HUDEP-2 (cell line): ENCODE measurements at regions not wholly inside any gene's neighbourhood (a gene's known extent, or its start where the extent isn't known, plus 50 kb on each side); places are given as distances from the start of the nearest gene placed in this dataset.
"Not testable (repeated sequence)": the region's sequence is repeated elsewhere in the genome, so short reads cannot be mapped to it uniquely, and the experiment has no call there.

Experiments
- DNase-seq, 76 experiments: peaks; one replicate each; lab custom pipeline; 2025; ENCODE audit not compliant: unreplicated experiment in 76 of 76; lab: John Stamatoyannopoulos, UW

- DNase-seq = no peak
Observed at GRCh38 chr17:43316522-43317142, 82.2 kb upstream of the ARL4D start.

DNA sequence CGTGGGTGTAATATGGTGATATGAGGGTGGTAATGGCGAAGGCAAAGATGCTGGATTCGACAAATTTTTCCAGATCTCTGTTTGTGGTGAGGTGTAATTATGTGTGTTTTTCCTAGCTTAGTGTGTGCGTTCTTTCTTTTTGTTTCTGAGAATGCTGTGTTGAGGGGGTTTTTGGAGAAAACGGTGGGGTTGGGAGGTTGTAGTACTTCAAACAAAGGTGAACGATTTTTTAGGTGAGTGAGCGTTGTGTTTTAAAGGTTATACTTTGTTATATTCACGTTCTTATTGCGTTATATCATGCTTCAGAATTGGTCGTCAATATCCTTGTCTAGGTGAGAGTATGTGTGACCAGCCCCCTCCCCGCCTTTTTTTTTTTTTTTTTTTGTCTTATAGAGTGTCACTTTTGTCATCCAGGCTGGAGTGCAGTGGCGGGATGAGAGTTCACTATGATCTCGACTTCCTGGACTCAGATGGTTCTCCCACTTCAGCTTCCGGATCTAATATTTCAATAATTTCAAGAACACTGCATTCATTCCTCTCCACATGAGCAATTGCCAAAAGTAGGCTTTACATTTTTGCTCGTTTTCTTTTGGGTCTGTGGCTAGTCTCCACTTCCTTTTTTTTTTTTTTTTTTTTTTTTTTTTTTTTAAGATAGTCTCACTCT lies 82.2 kb upstream of the RNU2-1 start:
- DNase-seq = no peak

- no peak for DNase-seq
Observed at GRCh38 chr17:43315369-43315768, 81.6 kb upstream of the RNU2-1 start.

- no peak for DNase-seq
Observed at GRCh38 chr17:43314611-43315011, 80.8 kb upstream of the RNU2-1 start.

DNA sequence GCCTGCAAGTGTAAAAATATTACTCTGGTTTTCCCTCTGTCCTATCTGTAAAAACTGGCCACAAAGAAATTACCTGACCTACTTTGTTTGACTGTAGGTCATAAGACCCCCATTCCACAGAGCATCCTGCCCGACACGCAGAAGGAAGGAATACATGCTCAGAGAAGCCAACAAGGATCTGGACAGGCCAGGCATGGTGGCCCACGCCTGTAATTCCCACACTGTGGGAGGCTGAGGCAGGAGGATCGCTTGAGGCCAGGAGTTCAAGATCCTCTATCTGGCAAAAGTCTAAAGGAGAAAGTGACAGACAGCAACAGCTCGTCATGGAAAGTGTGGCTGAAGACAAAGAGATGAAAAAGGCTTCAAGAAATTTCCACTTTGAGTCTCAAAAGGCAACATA lies 78.2 kb upstream of the RNU2-1 start:
- no peak for DNase-seq

DNA sequence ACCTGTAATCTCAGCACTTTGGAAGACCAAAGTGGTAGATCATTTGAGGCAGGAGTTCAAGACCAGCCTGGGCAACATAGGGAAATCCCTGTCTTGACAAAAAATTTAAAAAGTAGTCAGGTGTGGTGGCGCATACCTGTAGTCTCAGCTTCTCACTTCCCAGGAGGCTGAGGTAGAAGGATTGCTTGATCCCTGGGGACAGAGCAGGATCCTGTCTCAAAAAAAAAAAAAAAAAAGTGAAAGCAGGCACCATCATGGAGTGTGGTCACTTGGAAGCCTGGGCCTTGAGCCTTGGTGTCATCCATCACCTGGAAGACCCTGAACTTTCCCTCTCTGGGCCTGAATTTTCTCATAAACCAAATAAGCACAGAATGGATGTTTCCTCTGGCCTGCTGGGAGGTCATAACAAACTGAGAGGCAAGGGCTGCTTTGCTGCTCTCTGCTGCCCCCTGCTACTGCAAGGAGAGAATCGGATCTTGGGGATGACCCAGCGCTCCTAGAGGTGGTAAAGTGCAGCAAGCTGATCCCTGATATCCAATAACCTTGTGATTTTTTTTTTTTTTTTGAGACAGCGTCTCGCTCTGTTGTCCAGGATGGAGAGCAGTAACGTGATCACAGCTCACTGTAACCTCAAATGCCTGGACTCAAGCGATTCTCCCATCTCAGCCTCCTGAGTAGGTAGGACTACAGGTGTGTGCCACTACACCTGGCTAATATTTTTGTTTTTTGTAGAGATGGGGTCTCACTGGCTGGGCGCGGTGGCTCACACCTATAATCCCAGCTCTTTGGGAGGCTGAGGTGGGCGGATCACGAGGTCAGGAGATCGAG lies 75.9 kb upstream of the RNU2-1 start:
- DNase-seq = no peak

- DNase-seq = no peak
Observed at GRCh38 chr17:43308999-43309398, 75.2 kb upstream of the RNU2-1 start.

GRCh38 chr17:43304792-43305191 lies 71.0 kb upstream of the RNU2-1 start:
- not testable (repeated sequence) for DNase-seq

DNA sequence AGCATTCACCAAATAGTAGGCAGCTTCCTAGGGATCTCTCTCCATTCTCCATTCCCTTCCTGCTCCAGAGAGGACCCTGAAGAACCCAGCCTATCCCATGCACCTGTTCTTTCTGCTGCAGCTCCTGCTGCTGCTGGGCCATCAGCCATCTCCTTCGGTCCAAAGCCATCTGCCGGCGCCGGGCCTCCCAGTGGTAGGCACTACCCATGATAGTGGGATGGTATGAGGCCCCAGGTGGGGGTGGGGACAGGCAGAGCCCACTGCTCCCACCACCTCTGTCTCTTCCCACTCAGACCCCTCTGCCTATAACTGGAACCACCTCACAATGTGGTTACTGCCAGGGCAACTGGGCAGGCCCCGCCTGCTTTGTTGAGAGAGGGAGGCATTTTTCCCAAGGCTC lies 69.3 kb upstream of the RNU2-1 start:
- not testable (repeated sequence) for DNase-seq

GRCh38 chr17:43299300-43300076 lies 65.7 kb upstream of the RNU2-1 start:
- DNase-seq = not testable (repeated sequence)

- DNase-seq = not testable (repeated sequence)
Observed at GRCh38 chr17:43289670-43290069, 55.9 kb upstream of the RNU2-1 start.

- not testable (repeated sequence) for DNase-seq
Observed at GRCh38 chr17:43283606-43284005, 49.8 kb upstream of the RNU2-1 start.
